B cell (primary cell): ENCODE measurements at regions not wholly inside any gene's neighbourhood (a gene's known extent, or its start where the extent isn't known, plus 50 kb on each side); places are given as distances from the start of the nearest gene placed in this dataset.

ENCODE experiments used
- ATAC-seq: fragments of 200-7000 bp; cut with Tn5 transposase; one replicate; pipeline ENCODE4 v1.10.0; 2021; ENCODE audit warnings: low read depth, mild to moderate bottlenecking, moderate number of reproducible peaks, moderate library complexity
- CTCF ChIA-PET: fragments of 350-600 bp; sonication (Branson Sonifier 250); formaldehyde crosslinking; loops from one replicate; lab custom pipeline; 2021; ENCODE audit warnings: antibody characterized with exemption, inconsistent platforms; lab: Charles Lee
- POLR2A ChIA-PET: fragments of 350-600 bp; sonication (Branson Sonifier 250); formaldehyde crosslinking; loops from one replicate; lab custom pipeline; 2021; ENCODE audit warnings: antibody characterized with exemption; lab: Charles Lee
- DNase-seq: peaks from one replicate; pipeline ENCODE4 v3.0.0; 2013
- H2AFZ ChIP-seq: 2 replicates; pipeline ENCODE4 v1.6.1; 2012; ENCODE audit warnings: mild to moderate bottlenecking, low read depth, low read length; ENCODE audit not compliant: insufficient read depth, poor library complexity, severe bottlenecking
- H3K27ac ChIP-seq, 2 donors: 1 replicate in 1 of 2; 2 replicates in 1 of 2; pipeline ENCODE4 v1.5.1; 2012 to 2013; ENCODE audit warnings: low read length in 2 of 2, mild to moderate bottlenecking in 2 of 2, moderate library complexity in 1 of 2
- H3K27me3 ChIP-seq, 4 experiments: fragments of 200-600 bp in 1 of 4; sonication (generic) in 1 of 4; replicated peaks in 1 of 4; 1 replicate in 2 of 4; 2 replicates in 2 of 4; pipeline versions ENCODE4 v1.6.1 to v1.7.0; 2013 to 2016; ENCODE audit warnings: low read length in 3 of 4, mild to moderate bottlenecking in 2 of 4, mixed read lengths in 1 of 4, moderate library complexity in 1 of 4; ENCODE audit not compliant: insufficient read depth in 4 of 4, control insufficient read depth in 3 of 4; ENCODE audit errors: control extremely low read depth in 1 of 4
- H3K36me3 ChIP-seq, 2 experiments: replicated peaks in 1 of 2; 1 replicate in 1 of 2; 2 replicates in 1 of 2; pipeline versions ENCODE4 v1.6.1 to v1.7.1; 2013; ENCODE audit warnings: low read length in 1 of 2; ENCODE audit not compliant: insufficient read depth in 2 of 2, control insufficient read depth in 1 of 2; ENCODE audit errors: control extremely low read depth in 1 of 2, extremely low read depth in 1 of 2
- H3K4me1 ChIP-seq, 2 donors: fragments of 200-600 bp in 1 of 2; sonication (generic) in 1 of 2; 1 replicate in 1 of 2; 2 replicates in 1 of 2; pipeline versions ENCODE4 v1.5.1 to v1.6.1; 2013 to 2017; ENCODE audit warnings: low read length in 2 of 2; ENCODE audit not compliant: control insufficient read depth in 2 of 2, insufficient read depth in 2 of 2
- H3K4me2 ChIP-seq: replicated peaks from 2 replicates; pipeline ENCODE3; 2012; ENCODE audit warnings: mild to moderate bottlenecking, low read depth, low read length; ENCODE audit not compliant: poor library complexity, severe bottlenecking
- H3K4me3 ChIP-seq, 5 experiments: fragments of 200-600 bp in 1 of 5; sonication (generic) in 1 of 5; 1 replicate in 3 of 5; 2 replicates in 2 of 5; pipeline versions ENCODE4 v1.5.1 to v1.7.0; 2011 to 2016; ENCODE audit warnings: low read length in 4 of 5, mild to moderate bottlenecking in 4 of 5, low read depth in 2 of 5, control low read depth in 1 of 5, moderate library complexity in 1 of 5; ENCODE audit not compliant: insufficient read depth in 1 of 5; ENCODE audit errors: control extremely low read depth in 1 of 5, extremely low read depth in 1 of 5
- H3K79me2 ChIP-seq: fragments of 200-600 bp; sonication (generic); one replicate; pipeline ENCODE4 v1.6.0; 2016; ENCODE audit warnings: low read length; ENCODE audit not compliant: control insufficient read depth, insufficient read depth
- H3K9ac ChIP-seq: fragments of 200-600 bp; sonication (generic); 2 replicates; pipeline ENCODE4 v1.6.1; 2017; ENCODE audit warnings: mild to moderate bottlenecking, low read length, moderate library complexity
- H3K9me3 ChIP-seq, 3 donors: one replicate each; pipeline versions ENCODE4 v1.6.1 to v1.7.1; 2013; ENCODE audit warnings: low read length in 2 of 3; ENCODE audit not compliant: control insufficient read depth in 2 of 3, insufficient read depth in 1 of 3; ENCODE audit errors: control extremely low read depth in 1 of 3
- H4K20me1 ChIP-seq: 2 replicates; pipeline ENCODE4 v1.6.0; 2012; ENCODE audit warnings: mild to moderate bottlenecking, low read length; ENCODE audit not compliant: insufficient read depth, control insufficient read depth, poor library complexity, severe bottlenecking
- H3K27ac Mint-ChIP-seq: one replicate; pipeline ENCODE4 v1.8.0; 2021; ENCODE audit warnings: mixed read lengths
- H3K27me3 Mint-ChIP-seq: one replicate; pipeline ENCODE4 v1.8.0; 2021; ENCODE audit warnings: mixed read lengths
- H3K4me1 Mint-ChIP-seq: one replicate; pipeline ENCODE4 v1.8.0; 2021; ENCODE audit warnings: mixed read lengths
- H3K4me3 Mint-ChIP-seq: one replicate; pipeline ENCODE4 v1.8.0; 2021; ENCODE audit warnings: mixed read lengths
- H3K9me3 Mint-ChIP-seq: one replicate; pipeline ENCODE4 v1.8.0; 2022; ENCODE audit warnings: mixed read lengths; ENCODE audit not compliant: insufficient read depth
- EZH2 ChIP-seq: IDR thresholded peaks from 2 replicates; pipeline ENCODE4 v1.6.1; 2012; ENCODE audit warnings: borderline replicate concordance, low read depth, mild to moderate bottlenecking, moderate library complexity, low read length; ENCODE audit not compliant: insufficient read depth, poor library complexity, severe bottlenecking
- WGBS: methylation state at CpG from one replicate; pipeline ENCODE4 v1.1.5; 2013; ENCODE audit warnings: missing lambda C conversion rate; ENCODE audit not compliant: insufficient coverage; 5-methylcytosine and 5-hydroxymethylcytosine counted together
- intact Hi-C: fragments of 100-400 bp; cut with micrococcal nuclease; formaldehyde crosslinking; loops from one replicate; pipeline ENCODE4 v1.10.0; 2022
- TF ChIP-seq, protein P1 (sequence below): fragments of 200-600 bp; IDR thresholded peaks from one replicate; pipeline ENCODE4 v1.8.0; 2022; ENCODE audit warnings: antibody characterized with exemption, mild to moderate bottlenecking

DNA sequence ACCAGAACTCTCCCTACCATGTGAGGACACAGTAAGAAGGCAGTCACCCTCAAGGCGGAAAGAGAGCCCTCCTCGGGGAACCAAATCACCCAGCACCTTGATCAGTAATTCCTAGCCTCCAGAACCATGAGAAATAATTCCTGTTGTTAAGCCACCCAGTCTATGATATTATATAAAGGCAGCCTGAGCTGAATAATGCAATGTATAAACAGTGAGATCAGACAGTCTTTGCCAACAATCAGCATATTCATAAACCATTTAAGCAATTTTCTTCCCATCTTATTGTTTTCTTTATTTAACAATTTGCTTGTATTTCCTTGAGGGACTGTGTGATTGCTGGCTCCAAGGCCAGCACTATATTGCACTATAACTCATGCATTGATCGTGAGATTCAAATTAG, 144.4 kb upstream of the DAPK1 start:
- intact Hi-C loops = no loop called here

GRCh38 chr9:87354147-87354546, 143.5 kb upstream of the DAPK1 start:
- Histone ChIP-seq H3K9ac (no peak overlapping the region), H4K20me1 (no peaks in the 10 kb centered on the region), H3K27me3 (no peaks in the 10 kb centered on the region), H3K9me3 (no peaks in the 10 kb centered on the region), H3K36me3 (no peaks in the 10 kb centered on the region), H3K4me2 (no peak overlapping the region), H3K27ac (no peak overlapping the region), H3K4me3 (no peak overlapping the region), H3K4me1 (no peaks in the 10 kb centered on the region), H3K79me2 (no peaks in the 10 kb centered on the region), H2AFZ (no peak overlapping the region)
- DNase-seq = no peak
- H3K4me1 Mint-ChIP-seq = no peaks in the 10 kb centered on the region
- ChIA-PET CTCF (interaction anchor here (1.0 kb wide), 1 partner anchor 10 kb away, joined by 3 read pairs; no protein-coding TSS in a partner anchor), POLR2A (no interaction called here)
- H3K9me3 Mint-ChIP-seq = no peaks in the 10 kb centered on the region
- H3K27ac Mint-ChIP-seq = no peak overlapping the region
- intact Hi-C loops = no loop called here
- H3K4me3 Mint-ChIP-seq = no peak overlapping the region
- no peak for ATAC-seq
- no peak for TF ChIP-seq EZH2
- TF ChIP-seq, protein P1, sequence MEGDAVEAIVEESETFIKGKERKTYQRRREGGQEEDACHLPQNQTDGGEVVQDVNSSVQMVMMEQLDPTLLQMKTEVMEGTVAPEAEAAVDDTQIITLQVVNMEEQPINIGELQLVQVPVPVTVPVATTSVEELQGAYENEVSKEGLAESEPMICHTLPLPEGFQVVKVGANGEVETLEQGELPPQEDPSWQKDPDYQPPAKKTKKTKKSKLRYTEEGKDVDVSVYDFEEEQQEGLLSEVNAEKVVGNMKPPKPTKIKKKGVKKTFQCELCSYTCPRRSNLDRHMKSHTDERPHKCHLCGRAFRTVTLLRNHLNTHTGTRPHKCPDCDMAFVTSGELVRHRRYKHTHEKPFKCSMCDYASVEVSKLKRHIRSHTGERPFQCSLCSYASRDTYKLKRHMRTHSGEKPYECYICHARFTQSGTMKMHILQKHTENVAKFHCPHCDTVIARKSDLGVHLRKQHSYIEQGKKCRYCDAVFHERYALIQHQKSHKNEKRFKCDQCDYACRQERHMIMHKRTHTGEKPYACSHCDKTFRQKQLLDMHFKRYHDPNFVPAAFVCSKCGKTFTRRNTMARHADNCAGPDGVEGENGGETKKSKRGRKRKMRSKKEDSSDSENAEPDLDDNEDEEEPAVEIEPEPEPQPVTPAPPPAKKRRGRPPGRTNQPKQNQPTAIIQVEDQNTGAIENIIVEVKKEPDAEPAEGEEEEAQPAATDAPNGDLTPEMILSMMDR = no peak
- WGBS = 60% methylated on average over 1 of the region's 1 CpG
- peaks cover under 1% of the 10 kb centered on the region for H3K27me3 Mint-ChIP-seq

More for the DNA sequence above, 144.4 kb upstream of the DAPK1 start:
- Histone ChIP-seq H3K4me3 (no peak overlapping the region), H3K9ac (no peak overlapping the region), H3K79me2 (no peaks in the 10 kb centered on the region), H3K27me3 (no peaks in the 10 kb centered on the region), H4K20me1 (no peaks in the 10 kb centered on the region), H3K4me1 (no peaks in the 10 kb centered on the region), H3K36me3 (no peaks in the 10 kb centered on the region), H3K27ac (no peak overlapping the region), H2AFZ (no peak overlapping the region), H3K4me2 (no peak overlapping the region), H3K9me3 (no peaks in the 10 kb centered on the region)
- no CpG with 5 or more reads among the region's 3 CpGs for WGBS
- no peaks in the 10 kb centered on the region for H3K27me3 Mint-ChIP-seq
- ATAC-seq (no peak), DNase-seq (no peak)
- H3K4me3 Mint-ChIP-seq = no peak overlapping the region
- H3K4me1 Mint-ChIP-seq = no peaks in the 10 kb centered on the region
- CTCF ChIA-PET = interaction anchor here (1.0 kb wide), 1 partner anchor 9 kb away, joined by 3 read pairs; no protein-coding TSS in a partner anchor
- H3K27ac Mint-ChIP-seq = no peak overlapping the region
- TF ChIP-seq EZH2 = no peak
- TF ChIP-seq, protein P1 = no peak
- H3K9me3 Mint-ChIP-seq = peaks cover 2% of the 10 kb centered on the region
- POLR2A ChIA-PET = no interaction called here
